RCC 7860 (cell line): ENCODE measurements at regions not wholly inside any gene's neighbourhood (a gene's known extent, or its start where the extent isn't known, plus 50 kb on each side); places are given as distances from the start of the nearest gene placed in this dataset.

Experiments
- DNase-seq: peaks from one replicate; pipeline ENCODE4 v3.0.0-alpha.2; 2015; ENCODE audit warnings: low spot score
- FAIRE-seq: peaks from 2 replicates; lab custom pipeline; 2012; peaks lifted over from hg19 to GRCh38; lab: Jason Lieb, UNC

DNA sequence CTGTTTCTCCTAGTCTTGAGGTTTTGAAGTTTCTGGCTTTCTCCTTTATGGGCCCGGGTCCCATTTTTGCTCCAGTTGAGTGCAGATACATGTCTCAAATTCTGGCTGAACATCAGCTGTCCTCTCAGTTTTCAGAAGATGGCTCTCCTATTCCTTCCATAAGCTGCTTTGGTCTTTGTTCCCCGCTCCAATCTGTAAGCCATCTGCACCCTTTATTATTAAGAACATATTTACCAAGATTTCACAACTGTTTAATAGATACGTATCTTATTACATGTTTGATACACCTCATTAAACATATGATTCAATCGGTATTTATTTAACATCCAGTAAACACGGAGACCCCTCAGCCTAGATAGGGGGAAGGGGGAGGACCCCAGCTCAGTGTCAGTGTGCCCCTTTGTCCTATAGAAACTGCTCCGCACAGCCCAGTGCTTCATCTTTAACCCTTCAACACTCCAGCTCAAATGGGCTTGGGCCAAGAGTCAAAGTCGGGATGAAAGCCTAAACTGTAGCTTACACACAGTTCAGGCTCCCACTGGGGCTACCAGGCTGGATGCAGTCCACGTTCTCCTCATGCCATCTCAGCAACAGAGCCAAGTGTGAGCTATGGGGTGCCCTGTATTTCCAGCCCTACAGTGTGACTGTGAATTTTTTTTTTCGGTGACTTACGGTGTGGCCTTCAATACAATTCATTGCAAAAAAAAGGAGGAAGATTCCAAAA lies 166.0 kb upstream of the ZFHX3 start:
- no peak for FAIRE-seq

GRCh38 chr16:73212431-73212830 lies 164.5 kb upstream of the ZFHX3 start:
- DNase-seq: no peak
- FAIRE-seq: no peak

More for the DNA sequence above, 166.0 kb upstream of the ZFHX3 start:
- DNase-seq: no peak

GRCh38 chr16:73210686-73211085 lies 162.8 kb upstream of the ZFHX3 start:
- DNase-seq: no peak
- no peak for FAIRE-seq

DNA sequence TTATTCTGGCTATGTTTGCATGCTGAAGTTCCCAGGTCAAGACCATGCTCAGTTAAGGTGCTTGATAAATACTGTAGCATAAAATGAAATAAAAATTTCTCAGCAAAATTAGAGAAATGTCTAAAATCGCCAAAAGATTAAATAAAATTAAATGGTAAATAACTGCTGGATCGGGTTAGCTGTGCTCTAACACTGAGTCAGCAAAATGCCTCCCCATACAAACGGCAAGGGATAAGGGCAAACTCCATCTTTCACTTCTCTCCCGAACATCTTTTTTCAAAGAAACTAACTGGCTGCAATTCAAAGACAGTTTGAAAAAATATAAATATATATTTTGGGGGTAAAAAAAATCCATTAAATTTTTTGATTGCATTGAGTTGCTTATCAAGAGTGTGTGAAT lies 162.2 kb upstream of the ZFHX3 start:
- DNase-seq (no peak), FAIRE-seq (no peak)

GRCh38 chr16:73209190-73209589 lies 161.3 kb upstream of the ZFHX3 start:
- no peak for FAIRE-seq

GRCh38 chr16:73206151-73206707 lies 158.3 kb upstream of the ZFHX3 start:
- no peak for DNase-seq
- no peak for FAIRE-seq

More at GRCh38 chr16:73209190-73209589, 161.3 kb upstream of the ZFHX3 start:
- DNase-seq: no peak

DNA sequence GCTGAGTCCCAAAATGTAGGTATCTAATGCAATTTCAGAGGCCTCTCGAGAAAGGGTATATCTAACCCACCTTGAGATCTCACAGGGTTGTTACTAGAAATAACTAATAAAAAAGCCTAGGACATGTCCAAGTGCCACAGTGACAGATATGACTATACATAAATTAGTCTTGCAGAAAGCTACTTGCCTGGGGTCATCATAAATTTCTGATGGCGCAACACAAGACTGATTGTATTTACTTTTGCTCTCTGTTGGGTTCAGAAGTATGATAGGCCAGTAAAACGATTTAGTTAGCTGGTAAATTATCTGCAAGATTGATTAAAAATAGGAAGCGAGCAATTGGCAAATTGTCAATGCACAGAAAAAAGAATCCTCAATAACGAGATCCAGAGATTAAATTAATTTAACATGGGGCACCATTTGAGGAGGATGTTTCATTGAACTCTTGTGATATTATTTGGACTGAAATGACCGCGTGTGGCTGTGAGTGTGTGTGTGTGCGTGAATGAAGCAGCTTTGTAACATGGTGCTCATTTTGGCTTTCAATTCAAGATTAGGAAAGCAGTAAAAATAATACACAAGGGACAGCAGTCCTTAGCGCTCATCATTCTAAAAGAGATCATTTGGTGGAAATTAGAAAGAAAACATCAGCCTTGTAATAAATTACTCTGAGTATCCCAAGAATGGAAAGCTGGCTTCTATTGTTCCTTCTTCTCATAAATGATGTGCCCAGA lies 157.4 kb upstream of the ZFHX3 start:
- no peak for FAIRE-seq
- DNase-seq: no peak

GRCh38 chr16:73204359-73205152 lies 156.6 kb upstream of the ZFHX3 start:
- FAIRE-seq (no peak), DNase-seq (peak; percentile 27)

- DNase-seq: no peak
- no peak for FAIRE-seq
Measured at GRCh38 chr16:73202161-73202729, 154.3 kb upstream of the ZFHX3 start.

DNA sequence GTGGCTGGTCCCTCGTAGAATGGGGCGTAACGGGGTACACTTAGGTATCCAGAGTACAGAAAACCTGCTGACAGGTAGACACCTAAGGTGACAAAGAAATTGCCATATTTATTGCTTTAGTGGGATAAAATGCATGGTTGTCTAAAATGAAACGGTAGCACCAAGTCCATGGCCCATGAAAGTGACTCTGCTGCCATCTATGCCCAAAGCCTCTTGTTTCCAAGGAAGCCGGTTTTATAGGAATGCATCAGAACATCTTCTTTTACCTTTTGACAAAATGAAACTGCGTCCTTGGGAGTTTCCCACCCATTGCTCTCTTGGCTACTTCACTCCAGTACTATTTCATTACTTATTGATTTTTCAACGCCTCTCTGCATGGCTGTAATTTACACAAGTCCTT lies 151.3 kb upstream of the ZFHX3 start:
- DNase-seq: no peak
- no peak for FAIRE-seq

GRCh38 chr16:73198481-73198880 lies 150.6 kb upstream of the ZFHX3 start:
- no peak for DNase-seq
- FAIRE-seq: no peak

- FAIRE-seq: no peak
- DNase-seq: no peak
Measured at GRCh38 chr16:73197598-73197997, 149.7 kb upstream of the ZFHX3 start.

- FAIRE-seq (no peak), DNase-seq (peak; percentile 33)
Measured at GRCh38 chr16:73196670-73197069, 148.7 kb upstream of the ZFHX3 start.

DNA sequence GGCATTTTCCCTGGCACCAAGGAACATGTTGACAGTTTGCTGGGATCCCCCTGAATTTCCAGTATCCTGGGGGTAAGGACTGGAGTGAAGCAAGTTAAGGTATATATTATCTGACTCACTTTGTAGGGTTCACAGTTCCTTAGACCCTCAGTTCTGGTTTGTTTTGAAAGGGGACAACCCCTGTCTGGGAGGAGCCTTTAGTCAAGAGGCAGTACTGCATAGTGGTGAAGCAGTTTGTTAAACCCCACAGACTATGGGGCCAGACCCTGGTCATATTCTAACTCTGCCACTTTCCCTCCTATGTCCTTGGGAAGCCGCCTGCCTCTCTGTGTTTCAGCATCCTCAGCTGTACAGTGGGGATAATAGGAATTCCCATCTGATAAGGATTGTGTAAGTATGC lies 145.5 kb upstream of the ZFHX3 start:
- DNase-seq (no peak), FAIRE-seq (no peak)

GRCh38 chr16:73192232-73192894 lies 144.4 kb upstream of the ZFHX3 start:
- no peak for FAIRE-seq
- no peak for DNase-seq

- FAIRE-seq: no peak
- no peak for DNase-seq
Measured at GRCh38 chr16:73191660-73192046, 143.7 kb upstream of the ZFHX3 start.

- FAIRE-seq (no peak), DNase-seq (no peak)
Measured at GRCh38 chr16:73190688-73191659, 143.0 kb upstream of the ZFHX3 start.

DNA sequence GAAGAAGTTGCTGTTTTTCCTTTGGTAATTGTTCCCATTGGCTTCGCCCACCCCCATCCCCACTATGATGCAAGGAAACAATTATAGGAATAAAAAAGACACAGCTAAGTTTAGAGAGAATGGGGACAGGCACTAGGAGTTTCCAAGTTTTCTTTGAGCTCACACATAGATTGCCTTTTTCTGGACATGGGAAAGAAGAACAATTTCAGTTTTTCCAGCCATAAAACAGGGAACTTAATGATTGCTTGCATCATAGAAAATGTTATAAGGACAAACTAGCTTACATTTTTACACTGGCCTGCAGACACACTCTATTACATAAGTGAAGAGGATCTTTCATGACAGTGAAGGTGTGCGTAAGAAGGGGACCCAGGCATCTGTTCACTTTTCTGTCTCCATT lies 142.3 kb upstream of the ZFHX3 start:
- FAIRE-seq: no peak
- DNase-seq: no peak

DNA sequence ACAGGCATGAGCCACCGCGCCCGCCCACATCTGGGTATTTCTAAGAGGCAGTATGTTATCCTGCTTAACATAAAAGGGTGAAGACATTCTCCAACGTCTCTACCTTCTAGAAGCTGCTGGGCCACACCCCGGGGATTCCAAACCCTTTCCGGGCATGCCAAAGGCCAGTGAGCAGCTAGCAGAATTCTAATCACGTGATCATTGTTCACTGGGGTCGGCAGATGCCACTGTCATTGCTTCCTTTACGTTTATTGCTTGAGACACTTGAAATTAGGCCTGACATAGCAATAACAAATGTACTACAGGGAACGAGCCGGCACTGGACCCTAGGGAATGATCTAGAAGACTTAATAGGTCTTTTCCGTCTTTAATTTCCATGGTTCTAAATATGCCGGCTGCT lies 141.2 kb upstream of the ZFHX3 start:
- FAIRE-seq: no peak
- DNase-seq: no peak
